Memory B cell (primary cell): ENCODE measurements at regions not wholly inside any gene's neighbourhood (a gene's known extent, or its start where the extent isn't known, plus 50 kb on each side); places are given as distances from the start of the nearest gene placed in this dataset.

ENCODE experiments used
- ATAC-seq: fragments of 150-1000 bp; cut with Tn5 transposase; 2 replicates; pipeline ENCODE4 v1.10.0; 2021; ENCODE audit warnings: low read depth, mild to moderate bottlenecking, moderate library complexity
- DNase-seq, 2 donors: peaks; one replicate each; pipeline ENCODE4 v3.0.0; 2022; ENCODE audit warnings: low spot score in 2 of 2
- H3K27ac Mint-ChIP-seq: one replicate; pipeline ENCODE4 v1.8.0; 2022; ENCODE audit warnings: mild to moderate bottlenecking, moderate library complexity, mixed read lengths
- H3K27me3 Mint-ChIP-seq: one replicate; pipeline ENCODE4 v1.8.0; 2022; ENCODE audit warnings: mixed read lengths
- H3K36me3 Mint-ChIP-seq: one replicate; pipeline ENCODE4 v1.8.0; 2022; ENCODE audit warnings: mild to moderate bottlenecking, mixed read lengths
- H3K4me1 Mint-ChIP-seq: one replicate; pipeline ENCODE4 v1.8.0; 2022; ENCODE audit warnings: mixed read lengths
- H3K4me3 Mint-ChIP-seq: one replicate; pipeline ENCODE4 v1.8.0; 2022; ENCODE audit warnings: mild to moderate bottlenecking, moderate library complexity, mixed read lengths
- H3K9me3 Mint-ChIP-seq: one replicate; pipeline ENCODE4 v1.8.0; 2022; ENCODE audit warnings: mixed read lengths

- Mint-ChIP-seq H3K4me1 (peaks cover 2% of the 10 kb centered on the region), H3K36me3 (no peaks in the 10 kb centered on the region), H3K9me3 (peaks cover 4% of the 10 kb centered on the region), H3K27me3 (peaks cover 5% of the 10 kb centered on the region), H3K27ac (no peak overlapping the region), H3K4me3 (no peak overlapping the region)
- no peak for ATAC-seq
- DNase-seq: no peak
Observed at GRCh38 chr15:26171266-26171665, 308.1 kb upstream of the ATP10A start.

DNA sequence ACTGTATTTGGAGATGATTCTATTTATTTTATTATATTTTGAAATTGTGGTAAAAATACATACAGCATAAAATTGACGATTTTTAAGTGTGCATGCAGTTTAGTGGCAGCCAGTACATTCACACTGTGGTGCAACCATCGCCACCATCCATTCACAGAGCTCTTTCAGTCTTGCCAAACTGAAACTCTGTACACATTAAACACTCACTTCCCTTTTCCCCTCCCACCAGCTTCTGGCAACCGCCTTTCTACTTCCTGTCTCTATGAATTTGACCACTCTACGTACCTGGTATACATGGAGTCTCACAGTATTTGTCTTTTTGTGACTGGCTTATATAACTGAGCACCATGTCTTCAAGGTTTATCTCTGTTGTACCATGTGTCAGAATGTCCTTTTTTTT, 303.3 kb upstream of the ATP10A start:
- Mint-ChIP-seq H3K9me3 (peaks cover 4% of the 10 kb centered on the region), H3K4me1 (peaks cover 2% of the 10 kb centered on the region), H3K4me3 (no peak overlapping the region), H3K27me3 (no peaks in the 10 kb centered on the region), H3K36me3 (no peaks in the 10 kb centered on the region), H3K27ac (no peak overlapping the region)
- ATAC-seq (no peak), DNase-seq (no peak)

DNA sequence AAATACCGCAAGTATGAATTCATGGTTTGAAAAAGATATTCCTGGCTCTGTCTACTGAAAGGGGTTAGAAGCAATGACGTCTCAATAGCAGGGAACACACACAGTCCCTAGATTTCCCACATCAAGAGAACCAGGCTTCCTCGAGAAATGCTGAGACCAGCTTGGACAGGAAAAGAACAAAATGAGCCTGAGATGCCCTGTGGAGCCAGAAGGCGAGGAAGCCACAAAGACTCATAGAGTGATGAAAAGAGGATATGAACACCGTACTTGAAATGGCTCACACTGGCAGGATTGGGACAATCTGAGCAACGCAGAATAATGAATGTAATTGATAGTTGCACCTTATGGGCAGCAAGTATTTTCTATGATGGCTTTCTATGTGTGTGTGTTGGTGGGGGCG, 302.4 kb upstream of the ATP10A start:
- DNase-seq (no peak), ATAC-seq (no peak)
- Mint-ChIP-seq H3K27me3 (no peaks in the 10 kb centered on the region), H3K4me1 (peaks cover 2% of the 10 kb centered on the region), H3K9me3 (peaks cover 4% of the 10 kb centered on the region), H3K36me3 (no peaks in the 10 kb centered on the region), H3K4me3 (no peak overlapping the region), H3K27ac (no peak overlapping the region)

DNA sequence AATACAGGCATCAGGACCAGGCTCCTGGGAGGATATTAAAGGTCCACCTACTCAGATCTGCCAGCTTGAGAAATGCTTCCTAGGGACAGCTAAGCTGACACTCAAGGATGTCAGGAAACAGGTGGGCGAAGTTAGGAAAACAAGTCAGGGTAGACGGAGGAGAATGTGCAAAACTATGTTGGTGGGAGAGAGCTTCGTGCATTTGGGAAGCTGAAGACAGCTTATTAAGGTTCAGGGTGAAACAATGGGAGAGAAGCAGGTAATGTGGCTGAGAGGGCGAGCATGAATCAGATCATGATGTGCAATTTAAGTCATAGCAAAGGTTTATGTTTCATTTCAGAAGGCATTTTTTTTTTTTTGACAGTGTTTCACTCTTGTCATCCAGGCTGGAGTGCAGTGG, 297.2 kb upstream of the ATP10A start:
- Mint-ChIP-seq H3K27ac (no peak overlapping the region), H3K36me3 (no peaks in the 10 kb centered on the region), H3K4me3 (no peak overlapping the region), H3K9me3 (peaks cover 2% of the 10 kb centered on the region), H3K27me3 (peaks cover 1% of the 10 kb centered on the region), H3K4me1 (no peaks in the 10 kb centered on the region)
- ATAC-seq (no peak), DNase-seq (no peak)

- Mint-ChIP-seq H3K27me3 (peaks cover 1% of the 10 kb centered on the region), H3K4me3 (no peak overlapping the region), H3K4me1 (no peaks in the 10 kb centered on the region), H3K27ac (no peak overlapping the region), H3K36me3 (no peaks in the 10 kb centered on the region), H3K9me3 (peaks cover 3% of the 10 kb centered on the region)
- DNase-seq: no peak
- no peak for ATAC-seq
Observed at GRCh38 chr15:26158176-26158575, 295.0 kb upstream of the ATP10A start.

DNA sequence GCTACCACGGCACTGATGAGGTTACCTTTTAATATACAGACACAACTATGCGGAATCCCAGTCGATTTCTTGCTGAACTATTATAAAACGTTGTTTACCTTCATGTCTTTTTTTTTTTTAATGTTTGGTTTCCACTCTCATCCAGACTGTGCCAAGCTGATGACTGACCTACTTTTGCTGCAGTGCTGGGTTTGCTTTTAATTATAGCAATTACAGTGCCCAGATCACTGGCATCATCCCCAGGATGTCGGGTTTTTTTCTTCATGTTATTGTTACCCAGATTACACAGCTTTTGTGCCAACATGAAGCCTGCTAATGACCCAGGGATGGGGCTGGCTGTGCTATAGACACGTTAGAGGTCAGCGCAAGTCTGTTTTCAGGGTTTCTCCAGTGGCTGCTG, 294.0 kb upstream of the ATP10A start:
- Mint-ChIP-seq H3K4me1 (no peaks in the 10 kb centered on the region), H3K9me3 (peaks cover 6% of the 10 kb centered on the region), H3K36me3 (no peaks in the 10 kb centered on the region), H3K4me3 (no peak overlapping the region), H3K27me3 (peaks cover 1% of the 10 kb centered on the region), H3K27ac (no peak overlapping the region)
- ATAC-seq (no peak), DNase-seq (no peak)

GRCh38 chr15:26156051-26156450, 292.9 kb upstream of the ATP10A start:
- ATAC-seq (no peak), DNase-seq (no peak)
- peaks cover 6% of the 10 kb centered on the region for H3K9me3 Mint-ChIP-seq
- H3K36me3 Mint-ChIP-seq: no peaks in the 10 kb centered on the region
- H3K27ac Mint-ChIP-seq: no peak overlapping the region
- H3K4me3 Mint-ChIP-seq: no peak overlapping the region
- H3K4me1 Mint-ChIP-seq: no peaks in the 10 kb centered on the region
- H3K27me3 Mint-ChIP-seq: peaks cover 1% of the 10 kb centered on the region

DNA sequence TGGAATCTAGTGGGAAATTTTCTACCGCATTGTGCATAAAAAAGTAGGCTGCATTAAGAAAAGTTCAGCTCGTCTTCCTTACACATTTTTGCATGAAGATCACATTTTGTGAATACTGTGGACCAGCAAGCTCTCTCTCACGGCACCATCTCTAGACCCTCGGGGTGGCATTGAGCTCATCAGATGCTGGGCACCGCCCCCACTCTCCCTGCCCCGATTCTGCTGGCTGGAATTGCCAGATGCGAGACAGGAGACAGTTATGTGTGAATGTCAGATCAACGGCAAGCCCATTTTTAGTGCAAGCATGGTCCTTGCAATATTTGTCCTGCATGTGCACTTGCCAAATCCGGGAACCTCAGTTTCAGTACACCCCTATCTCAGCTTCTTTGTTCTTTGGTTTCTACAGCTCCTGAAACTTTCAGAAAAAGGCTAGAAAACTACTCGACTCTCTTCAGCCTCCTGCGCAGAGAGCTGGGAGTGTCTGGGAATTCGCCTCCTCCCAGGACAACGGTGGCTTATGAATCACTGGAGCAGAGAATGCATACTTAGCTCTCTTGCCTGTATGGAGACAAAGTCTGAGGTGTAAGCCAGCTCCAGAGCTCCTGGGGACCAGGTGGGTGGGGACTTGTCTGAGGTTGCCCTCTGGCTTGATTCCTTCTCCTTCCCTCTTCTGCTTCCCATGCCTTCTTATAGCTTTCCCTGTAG, 285.2 kb upstream of the ATP10A start:
- no peak for ATAC-seq
- no peaks in the 10 kb centered on the region for H3K36me3 Mint-ChIP-seq
- no peak overlapping the region for H3K27ac Mint-ChIP-seq
- DNase-seq: no peak
- H3K27me3 Mint-ChIP-seq: no peaks in the 10 kb centered on the region
- peaks cover 4% of the 10 kb centered on the region for H3K9me3 Mint-ChIP-seq
- H3K4me1 Mint-ChIP-seq: no peaks in the 10 kb centered on the region
- H3K4me3 Mint-ChIP-seq: no peak overlapping the region

GRCh38 chr15:26146202-26146601, 283.1 kb upstream of the ATP10A start:
- Mint-ChIP-seq H3K4me1 (no peaks in the 10 kb centered on the region), H3K27me3 (no peaks in the 10 kb centered on the region), H3K27ac (no peak overlapping the region), H3K36me3 (no peaks in the 10 kb centered on the region), H3K9me3 (peaks cover 1% of the 10 kb centered on the region), H3K4me3 (no peak overlapping the region)
- DNase-seq (no peak), ATAC-seq (no peak)

GRCh38 chr15:26145796-26146195, 282.7 kb upstream of the ATP10A start:
- Mint-ChIP-seq H3K4me3 (no peak overlapping the region), H3K4me1 (no peaks in the 10 kb centered on the region), H3K27ac (no peak overlapping the region), H3K27me3 (no peaks in the 10 kb centered on the region), H3K36me3 (no peaks in the 10 kb centered on the region), H3K9me3 (peaks cover 1% of the 10 kb centered on the region)
- DNase-seq (no peak), ATAC-seq (no peak)

DNA sequence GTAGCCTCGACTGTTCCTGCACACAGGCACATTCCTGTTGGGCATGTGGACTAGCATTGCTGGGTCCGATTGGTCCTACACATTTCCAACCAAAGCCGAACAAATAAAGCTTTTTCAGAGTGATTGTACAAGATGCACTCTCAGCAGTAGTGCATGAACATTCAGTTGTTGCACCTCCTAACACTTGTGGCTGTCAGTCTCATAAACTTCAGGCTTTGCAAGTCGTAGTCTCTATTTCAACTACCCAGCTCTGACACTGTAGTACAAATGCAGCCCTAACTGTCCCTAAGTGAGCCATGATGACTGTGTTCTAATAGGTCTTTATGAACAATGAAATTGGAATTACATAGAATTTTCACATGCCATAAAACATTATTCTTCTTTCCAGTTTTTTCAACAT, 281.7 kb upstream of the ATP10A start:
- ATAC-seq: no peak
- no peaks in the 10 kb centered on the region for H3K27me3 Mint-ChIP-seq
- DNase-seq: no peak
- no peak overlapping the region for H3K27ac Mint-ChIP-seq
- H3K4me3 Mint-ChIP-seq: no peak overlapping the region
- no peaks in the 10 kb centered on the region for H3K4me1 Mint-ChIP-seq
- peaks cover 3% of the 10 kb centered on the region for H3K9me3 Mint-ChIP-seq
- no peaks in the 10 kb centered on the region for H3K36me3 Mint-ChIP-seq

- DNase-seq (no peak), ATAC-seq (no peak)
- H3K36me3 Mint-ChIP-seq: no peaks in the 10 kb centered on the region
- no peaks in the 10 kb centered on the region for H3K27me3 Mint-ChIP-seq
- H3K27ac Mint-ChIP-seq: no peak overlapping the region
- H3K4me3 Mint-ChIP-seq: no peak overlapping the region
- peaks cover 3% of the 10 kb centered on the region for H3K9me3 Mint-ChIP-seq
- H3K4me1 Mint-ChIP-seq: no peaks in the 10 kb centered on the region
Observed at GRCh38 chr15:26143221-26143620, 280.1 kb upstream of the ATP10A start.

- DNase-seq (no peak), ATAC-seq (no peak)
- no peaks in the 10 kb centered on the region for H3K4me1 Mint-ChIP-seq
- H3K9me3 Mint-ChIP-seq: no peaks in the 10 kb centered on the region
- peaks cover 1% of the 10 kb centered on the region for H3K27me3 Mint-ChIP-seq
- no peak overlapping the region for H3K27ac Mint-ChIP-seq
- no peaks in the 10 kb centered on the region for H3K36me3 Mint-ChIP-seq
- no peak overlapping the region for H3K4me3 Mint-ChIP-seq
Observed at GRCh38 chr15:26134812-26135211, 271.7 kb upstream of the ATP10A start.

- Mint-ChIP-seq H3K27me3 (peaks cover 1% of the 10 kb centered on the region), H3K9me3 (no peaks in the 10 kb centered on the region), H3K36me3 (no peaks in the 10 kb centered on the region), H3K27ac (no peak overlapping the region), H3K4me1 (no peaks in the 10 kb centered on the region), H3K4me3 (no peak overlapping the region)
- no peak for DNase-seq
- no peak for ATAC-seq
Observed at GRCh38 chr15:26134152-26134551, 271.0 kb upstream of the ATP10A start.

DNA sequence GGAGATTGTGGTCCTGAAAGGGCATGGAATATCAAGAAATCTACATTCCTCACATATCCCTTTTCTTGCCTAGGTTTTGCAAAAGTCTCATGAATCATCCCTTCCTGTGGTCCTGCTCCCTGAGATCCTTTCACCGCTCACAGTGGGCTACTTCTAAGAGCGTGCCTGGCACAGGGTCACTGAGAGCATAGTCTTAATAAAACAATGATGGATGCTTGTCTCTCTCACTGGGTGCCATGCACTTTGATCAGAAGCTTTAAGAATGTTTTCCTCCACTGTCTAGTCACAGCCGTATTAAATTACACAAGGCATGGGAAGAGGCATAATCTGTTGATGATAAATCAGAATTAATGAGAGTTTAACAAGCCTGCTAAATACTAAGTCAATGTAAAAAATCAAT, 269.7 kb upstream of the ATP10A start:
- Mint-ChIP-seq H3K27ac (no peak overlapping the region), H3K9me3 (no peaks in the 10 kb centered on the region), H3K36me3 (no peaks in the 10 kb centered on the region), H3K27me3 (peaks cover 1% of the 10 kb centered on the region), H3K4me3 (no peak overlapping the region), H3K4me1 (no peaks in the 10 kb centered on the region)
- no peak for DNase-seq
- ATAC-seq: no peak
